Esophagus muscularis mucosa (tissue), 3 donors: ENCODE measurements at regions not wholly inside any gene's neighbourhood (a gene's known extent, or its start where the extent isn't known, plus 50 kb on each side); places are given as distances from the start of the nearest gene placed in this dataset.

Experiments used
- POLR2A ChIP-seq: fragments of 450-650 bp; IDR thresholded peaks from one replicate; pipeline ENCODE4 v1.6.1; 2017; ENCODE audit warnings: antibody characterized with exemption, moderate library complexity, mild to moderate bottlenecking, low read depth
- POLR2AphosphoS5 ChIP-seq, 2 donors: sonication (generic); formaldehyde crosslinking; IDR thresholded peaks; one replicate each; pipeline ENCODE4 v1.6.1; 2017; ENCODE audit warnings: antibody characterized with exemption in 2 of 2
- TF ChIP-seq, protein P1 (sequence below), 3 experiments: fragments of 200-600 bp in 2 of 3; fragments of 450-650 bp in 1 of 3; sonication (generic) in 2 of 3; IDR thresholded peaks; one replicate each; pipeline ENCODE4 v1.5.1; 2017 to 2019; ENCODE audit warnings: antibody characterized with exemption in 3 of 3, mild to moderate bottlenecking in 2 of 3, moderate library complexity in 1 of 3

DNA sequence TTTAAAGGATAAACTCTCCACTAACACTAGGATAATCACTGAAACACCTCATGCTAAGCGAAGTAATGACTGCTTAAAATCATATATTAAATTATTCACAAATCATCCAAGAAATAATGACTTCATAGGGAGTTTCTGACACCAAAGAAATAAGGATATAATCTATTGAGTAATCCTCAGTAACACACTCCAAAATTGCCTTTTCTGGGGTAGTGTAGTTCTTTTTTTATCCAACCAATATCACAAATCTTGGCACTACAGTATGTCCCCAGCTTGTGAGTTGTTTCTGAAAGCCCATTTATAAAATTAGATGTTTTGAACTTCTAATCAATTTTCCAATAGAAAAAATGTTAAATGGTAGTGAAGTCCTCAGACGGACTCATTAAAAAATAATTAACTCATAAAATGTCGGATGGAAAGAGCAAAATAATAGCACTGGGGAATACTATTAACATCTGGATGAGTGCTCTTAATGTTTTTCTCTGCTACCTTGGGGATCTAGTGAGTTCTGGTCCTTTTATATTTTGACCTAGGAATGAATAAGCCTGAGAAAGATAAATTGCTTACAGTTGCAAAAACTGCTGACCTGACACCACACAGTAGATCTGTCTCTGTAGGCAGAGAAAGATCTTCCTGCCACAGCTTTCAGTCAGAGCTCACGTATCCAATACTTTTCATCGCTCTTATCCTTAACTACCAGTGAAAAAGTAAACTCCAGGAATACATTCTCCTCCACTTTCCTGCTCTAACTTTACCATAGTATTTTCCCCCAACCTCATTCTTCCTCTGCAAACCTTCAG, 618.5 kb upstream of the ANKRD30A start:
- TF ChIP-seq, protein P1, sequence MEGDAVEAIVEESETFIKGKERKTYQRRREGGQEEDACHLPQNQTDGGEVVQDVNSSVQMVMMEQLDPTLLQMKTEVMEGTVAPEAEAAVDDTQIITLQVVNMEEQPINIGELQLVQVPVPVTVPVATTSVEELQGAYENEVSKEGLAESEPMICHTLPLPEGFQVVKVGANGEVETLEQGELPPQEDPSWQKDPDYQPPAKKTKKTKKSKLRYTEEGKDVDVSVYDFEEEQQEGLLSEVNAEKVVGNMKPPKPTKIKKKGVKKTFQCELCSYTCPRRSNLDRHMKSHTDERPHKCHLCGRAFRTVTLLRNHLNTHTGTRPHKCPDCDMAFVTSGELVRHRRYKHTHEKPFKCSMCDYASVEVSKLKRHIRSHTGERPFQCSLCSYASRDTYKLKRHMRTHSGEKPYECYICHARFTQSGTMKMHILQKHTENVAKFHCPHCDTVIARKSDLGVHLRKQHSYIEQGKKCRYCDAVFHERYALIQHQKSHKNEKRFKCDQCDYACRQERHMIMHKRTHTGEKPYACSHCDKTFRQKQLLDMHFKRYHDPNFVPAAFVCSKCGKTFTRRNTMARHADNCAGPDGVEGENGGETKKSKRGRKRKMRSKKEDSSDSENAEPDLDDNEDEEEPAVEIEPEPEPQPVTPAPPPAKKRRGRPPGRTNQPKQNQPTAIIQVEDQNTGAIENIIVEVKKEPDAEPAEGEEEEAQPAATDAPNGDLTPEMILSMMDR (IDR thresholded peaks at IDR 0.05) = no peak
- no peak for TF ChIP-seq POLR2AphosphoS5 (IDR thresholded peaks at IDR 0.05)
- no peak for TF ChIP-seq POLR2A
